Tibial artery (tissue), 4 donors: ENCODE measurements at regions not wholly inside any gene's neighbourhood (a gene's known extent, or its start where the extent isn't known, plus 50 kb on each side); places are given as distances from the start of the nearest gene placed in this dataset.

Source experiments
- DNase-seq, 2 donors: peaks; one replicate each; pipeline ENCODE4 v3.0.0-alpha.2; 2019
- H3K27ac ChIP-seq, 2 donors: fragments of 200-600 bp; sonication (generic) in 1 of 2; 1 replicate in 1 of 2; 2 replicates in 1 of 2; pipeline ENCODE4 v1.5.1; 2018 to 2019; ENCODE audit warnings: mild to moderate bottlenecking in 1 of 2
- H3K27me3 ChIP-seq, 2 donors: fragments of 200-600 bp; sonication (generic) in 1 of 2; one replicate each; pipeline versions ENCODE4 v1.5.1 to v1.6.0; 2016 to 2019
- H3K36me3 ChIP-seq, 3 donors: fragments of 200-600 bp; sonication (generic) in 2 of 3; one replicate each; pipeline ENCODE4 v1.5.1; 2016 to 2019; ENCODE audit warnings: mild to moderate bottlenecking in 2 of 3
- H3K4me1 ChIP-seq, 4 donors: fragments of 200-600 bp; sonication (generic) in 2 of 4; 1 replicate in 3 of 4; 2 replicates in 1 of 4; pipeline ENCODE4 v1.5.1; 2016 to 2019
- H3K4me3 ChIP-seq, 2 donors: fragments of 200-600 bp; sonication (generic) in 1 of 2; 1 replicate in 1 of 2; 2 replicates in 1 of 2; pipeline ENCODE4 v1.5.1; 2018 to 2019; ENCODE audit warnings: mild to moderate bottlenecking in 2 of 2
- H3K9me3 ChIP-seq, 3 donors: fragments of 200-600 bp; sonication (generic) in 1 of 3; one replicate each; pipeline ENCODE4 v1.5.1; 2016 to 2019
- CTCF ChIP-seq, 2 experiments: fragments of 200-600 bp in 1 of 2; fragments of 450-650 bp in 1 of 2; IDR thresholded peaks; one replicate each; pipeline ENCODE4 v1.5.1; 2017 to 2019; ENCODE audit warnings: antibody characterized with exemption in 2 of 2, mild to moderate bottlenecking in 1 of 2, moderate library complexity in 1 of 2
- intact Hi-C: fragments of 100-400 bp; cut with DNase I; formaldehyde crosslinking; loops from one replicate; pipeline ENCODE4 v1.15.0; 2023; ENCODE audit warnings: low total_unique reads

DNA sequence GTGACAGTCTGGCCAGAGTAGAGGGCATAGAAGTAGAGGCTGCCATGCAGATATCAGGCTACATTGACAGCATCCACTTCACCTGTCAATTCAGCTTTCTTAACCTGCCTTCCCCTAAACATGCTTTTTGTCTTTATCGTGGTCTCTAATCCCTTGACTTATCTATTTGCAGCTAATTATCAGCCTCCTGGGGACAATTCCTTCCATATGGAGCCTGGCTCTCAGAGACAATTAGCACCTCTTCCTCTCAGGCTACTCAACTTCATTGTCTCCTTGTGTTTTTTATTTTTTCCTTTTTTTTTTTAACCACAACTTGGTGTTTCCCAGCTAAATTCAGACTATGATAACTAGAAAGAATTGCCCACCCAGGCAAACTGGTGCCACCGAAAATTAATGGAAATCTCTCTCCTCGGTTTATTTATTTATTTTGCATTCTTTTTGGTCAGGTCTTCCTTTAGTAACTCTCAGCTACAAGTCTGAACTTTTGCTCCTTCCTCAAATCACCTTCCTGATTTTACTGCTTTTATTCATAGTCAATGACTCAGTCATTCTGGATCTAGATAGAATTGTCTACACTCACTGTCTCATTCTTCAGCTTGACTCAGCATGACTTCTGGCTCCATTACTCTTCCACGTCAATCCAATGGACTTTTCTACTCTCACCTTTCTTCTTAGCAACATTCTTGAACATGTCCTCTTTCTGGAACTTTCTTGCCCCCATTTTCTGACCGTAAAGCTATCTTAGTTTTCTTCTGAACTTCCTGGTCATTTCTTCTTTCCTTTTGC is 63.0 kb upstream of the BASP1 start:
- DNase-seq, result no peak
- no peak for TF ChIP-seq CTCF (IDR thresholded peaks at IDR 0.05)
- Histone ChIP-seq H3K9me3 (no peaks in the 10 kb centered on the region), H3K4me1 (no peaks in the 10 kb centered on the region), H3K27me3 (peaks cover 0 to 9% of the 10 kb centered on the region in 2 donors), H3K27ac (no peak overlapping the region), H3K36me3 (no peaks in the 10 kb centered on the region), H3K4me3 (no peak overlapping the region)
- intact Hi-C loops, result no loop called here

DNA sequence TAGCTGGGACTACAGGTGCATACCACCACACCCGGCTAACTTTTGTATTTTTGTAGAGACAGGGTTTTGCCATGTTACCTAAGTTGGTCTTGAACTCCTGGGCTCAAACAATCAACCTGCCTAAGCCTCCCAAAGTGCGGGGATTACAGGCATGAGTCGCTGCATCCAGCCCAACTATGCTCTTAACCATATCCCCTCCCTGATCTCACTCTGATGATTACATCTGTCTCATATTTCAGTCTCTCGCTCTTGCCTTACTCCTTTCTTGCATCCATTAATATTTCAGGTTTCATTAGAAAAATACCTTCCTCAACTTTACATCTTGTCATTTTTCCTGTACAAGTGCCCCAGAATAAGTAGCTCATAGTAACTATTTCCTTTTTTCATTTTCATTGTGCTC is 61.0 kb upstream of the BASP1 start:
- Histone ChIP-seq H3K27me3 (peaks cover 0 to 9% of the 10 kb centered on the region in 2 donors), H3K27ac (no peak overlapping the region), H3K9me3 (no peaks in the 10 kb centered on the region), H3K4me3 (no peak overlapping the region), H3K4me1 (no peaks in the 10 kb centered on the region), H3K36me3 (no peaks in the 10 kb centered on the region)
- no peak for TF ChIP-seq CTCF (IDR thresholded peaks at IDR 0.05)
- intact Hi-C loops, result no loop called here
- DNase-seq, result no peak

GRCh38 chr5:17157294-17157693 is 60.1 kb upstream of the BASP1 start:
- no peak for DNase-seq
- Histone ChIP-seq H3K27ac (no peak overlapping the region), H3K9me3 (no peaks in the 10 kb centered on the region), H3K4me3 (no peak overlapping the region), H3K4me1 (no peaks in the 10 kb centered on the region), H3K36me3 (no peaks in the 10 kb centered on the region), H3K27me3 (peaks cover 0 to 9% of the 10 kb centered on the region in 2 donors)
- TF ChIP-seq CTCF (IDR thresholded peaks at IDR 0.05), result no peak
- intact Hi-C loops, result no loop called here

DNA sequence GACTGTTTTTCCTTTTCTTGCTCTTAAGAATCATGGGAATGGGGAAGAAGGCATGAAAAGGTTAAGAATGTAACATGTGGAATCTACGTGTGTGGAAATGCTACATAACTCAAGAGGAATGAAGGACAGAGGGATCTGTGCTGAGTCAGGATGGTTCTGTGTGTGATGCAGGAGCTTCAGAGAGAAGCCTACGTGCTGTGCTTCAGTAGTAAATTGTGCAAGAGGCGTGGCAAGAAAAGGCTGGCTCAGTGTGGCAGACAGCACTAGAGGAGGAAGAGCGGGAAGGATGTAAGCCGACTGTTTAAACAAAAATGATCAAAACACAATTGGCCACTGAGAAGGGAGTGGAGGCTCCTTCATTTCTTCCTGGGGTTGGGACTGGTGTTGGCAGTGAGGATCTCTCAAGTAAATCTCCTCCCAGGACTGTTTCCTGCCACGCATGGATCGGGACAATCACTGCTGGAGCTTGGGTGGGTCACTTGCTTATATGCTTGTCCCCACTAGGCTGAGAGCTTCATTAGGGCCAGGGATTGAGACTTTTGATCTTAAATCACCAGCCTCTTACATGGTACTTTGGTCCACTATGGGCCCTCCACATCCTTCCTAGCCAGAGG is 59.4 kb upstream of the BASP1 start:
- Histone ChIP-seq H3K4me1 (no peaks in the 10 kb centered on the region), H3K36me3 (no peaks in the 10 kb centered on the region), H3K9me3 (no peaks in the 10 kb centered on the region), H3K27ac (no peak overlapping the region), H3K4me3 (no peak overlapping the region), H3K27me3 (peaks cover 0 to 9% of the 10 kb centered on the region in 2 donors)
- TF ChIP-seq CTCF (IDR thresholded peaks at IDR 0.05), result no peak
- DNase-seq, result no peak
- intact Hi-C loops, result no loop called here

DNA sequence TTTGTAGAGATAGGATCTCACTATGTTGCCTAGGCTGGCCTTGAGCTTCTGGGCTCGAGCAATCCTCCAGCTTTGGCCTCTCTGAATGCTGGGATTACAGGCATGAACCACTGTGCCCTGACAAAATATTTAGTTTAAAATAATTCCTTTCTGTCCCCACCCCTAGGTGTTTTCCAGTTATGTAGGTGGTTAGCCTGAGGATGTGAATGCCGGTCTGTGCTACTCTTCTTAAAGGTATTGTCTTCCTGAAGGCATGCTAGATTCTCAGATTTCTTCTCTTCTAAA is 56.7 kb upstream of the BASP1 start:
- Histone ChIP-seq H3K4me3 (no peak overlapping the region), H3K9me3 (no peaks in the 10 kb centered on the region), H3K27ac (no peak overlapping the region), H3K4me1 (no peaks in the 10 kb centered on the region), H3K36me3 (no peaks in the 10 kb centered on the region), H3K27me3 (peaks cover 0 to 9% of the 10 kb centered on the region in 2 donors)
- TF ChIP-seq CTCF (IDR thresholded peaks at IDR 0.05), result no peak
- DNase-seq, result no peak
- intact Hi-C loops, result no loop called here
